Psoas muscle (tissue), 7 donors: ENCODE measurements at regions not wholly inside any gene's neighbourhood (a gene's known extent, or its start where the extent isn't known, plus 50 kb on each side); places are given as distances from the start of the nearest gene placed in this dataset.
A peak's percentile ranks its signal among the peaks of the same experiment; 100 is the strongest.
"Not testable (repeated sequence)": the region's sequence is repeated elsewhere in the genome, so short reads cannot be mapped to it uniquely, and the experiment has no call there.

Experiments used
- ATAC-seq, 4 donors: fragments of 200-7000 bp; cut with Tn5 transposase; one replicate each; pipeline ENCODE4 v1.9.1; 2020; ENCODE audit warnings: moderate library complexity in 3 of 4, mild to moderate bottlenecking in 2 of 4
- DNase-seq, 2 donors: peaks; one replicate each; pipeline ENCODE4 v3.0.0-alpha.2; 2020
- H3K27ac ChIP-seq: fragments of 200-600 bp; one replicate; pipeline ENCODE4 v1.8.0; 2022
- H3K27me3 ChIP-seq, 3 donors: fragments of 200-600 bp in 1 of 3; one replicate each; pipeline versions ENCODE4 v1.6.1 to v1.8.0; 2013 to 2022; ENCODE audit warnings: low read length in 2 of 3, mild to moderate bottlenecking in 2 of 3, moderate library complexity in 1 of 3; ENCODE audit not compliant: insufficient read depth in 3 of 3
- H3K36me3 ChIP-seq, 2 donors: fragments of 200-600 bp in 1 of 2; one replicate each; pipeline versions ENCODE4 v1.6.1 to v1.8.0; 2013 to 2022; ENCODE audit warnings: low read depth in 1 of 2, mild to moderate bottlenecking in 1 of 2, moderate library complexity in 1 of 2; ENCODE audit not compliant: insufficient read depth in 1 of 2
- H3K4me1 ChIP-seq: fragments of 200-600 bp; one replicate; pipeline ENCODE4 v1.8.0; 2022
- H3K4me3 ChIP-seq: fragments of 200-600 bp; one replicate; pipeline ENCODE4 v1.8.0; 2022; ENCODE audit warnings: mild to moderate bottlenecking
- H3K9me3 ChIP-seq: fragments of 200-600 bp; one replicate; pipeline ENCODE4 v1.8.0; 2022
- WGBS, 3 donors: extraction: QIAGEN DNeasy Blood & Tissue Kit; methylation state at CpG; one replicate each; pipeline versions ENCODE4 v1.1.6 to v1.1.7; 2013; 5-methylcytosine and 5-hydroxymethylcytosine counted together
- intact Hi-C, 2 donors: fragments of 100-400 bp; cut with DNase I; formaldehyde crosslinking; loops; one replicate each; pipeline versions ENCODE4 v1.11.0 to v1.14.2; 2022
- TF ChIP-seq, protein P1 (sequence below): fragments of 200-600 bp; IDR thresholded peaks from one replicate; pipeline ENCODE4 v1.8.0; 2022; ENCODE audit warnings: antibody characterized with exemption
- donor health status: healthy with polysubstance abuse.
- donor health status: DM: no; HTN: no; CAD: no; lungs with moderate emphysema.
- donor health status: Bipolar disorder and iron deficiency.
- donor health status: healthy.
- donor health status: DM: yes; HTN: yes; CAD: no.
- donor health status: DM: no; HTN: no; CAD: no.
- donor health status: DM: yes; HTN: yes; CAD: no.

DNA sequence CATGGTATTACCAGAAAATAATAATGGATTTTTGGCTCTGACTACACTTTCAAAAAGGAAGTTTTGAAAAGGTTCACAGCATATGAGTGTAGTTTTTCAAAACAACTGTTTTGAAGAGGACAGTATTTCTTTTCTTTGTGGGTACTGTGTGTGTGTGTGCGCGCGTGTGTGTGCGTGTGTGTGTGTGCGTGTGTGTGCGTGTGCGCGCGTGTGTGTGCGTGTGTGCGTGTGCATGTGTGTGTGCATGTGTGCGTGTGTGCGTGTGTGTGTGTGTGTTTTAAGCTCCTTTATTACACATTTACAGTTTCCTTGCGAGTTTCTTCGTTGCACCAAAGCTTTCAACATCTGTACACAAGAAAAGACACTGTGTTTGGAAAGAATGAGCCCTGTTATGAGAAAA lies 755.4 kb downstream of the SH3BGRL start:
- TF ChIP-seq, protein P1, sequence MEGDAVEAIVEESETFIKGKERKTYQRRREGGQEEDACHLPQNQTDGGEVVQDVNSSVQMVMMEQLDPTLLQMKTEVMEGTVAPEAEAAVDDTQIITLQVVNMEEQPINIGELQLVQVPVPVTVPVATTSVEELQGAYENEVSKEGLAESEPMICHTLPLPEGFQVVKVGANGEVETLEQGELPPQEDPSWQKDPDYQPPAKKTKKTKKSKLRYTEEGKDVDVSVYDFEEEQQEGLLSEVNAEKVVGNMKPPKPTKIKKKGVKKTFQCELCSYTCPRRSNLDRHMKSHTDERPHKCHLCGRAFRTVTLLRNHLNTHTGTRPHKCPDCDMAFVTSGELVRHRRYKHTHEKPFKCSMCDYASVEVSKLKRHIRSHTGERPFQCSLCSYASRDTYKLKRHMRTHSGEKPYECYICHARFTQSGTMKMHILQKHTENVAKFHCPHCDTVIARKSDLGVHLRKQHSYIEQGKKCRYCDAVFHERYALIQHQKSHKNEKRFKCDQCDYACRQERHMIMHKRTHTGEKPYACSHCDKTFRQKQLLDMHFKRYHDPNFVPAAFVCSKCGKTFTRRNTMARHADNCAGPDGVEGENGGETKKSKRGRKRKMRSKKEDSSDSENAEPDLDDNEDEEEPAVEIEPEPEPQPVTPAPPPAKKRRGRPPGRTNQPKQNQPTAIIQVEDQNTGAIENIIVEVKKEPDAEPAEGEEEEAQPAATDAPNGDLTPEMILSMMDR = no peak
- no peaks in the 10 kb centered on the region for H3K27me3 ChIP-seq
- intact Hi-C loops = no loop called here
- no peak overlapping the region for H3K4me3 ChIP-seq
- no peaks in the 10 kb centered on the region for H3K36me3 ChIP-seq
- ATAC-seq = no peak
- H3K27ac ChIP-seq = no peak overlapping the region
- no peak for DNase-seq
- no peaks in the 10 kb centered on the region for H3K4me1 ChIP-seq
- 72 to 86% (median 82%) methylated on average over 15 of the region's 15 CpGs for WGBS, 3 donors
- H3K9me3 ChIP-seq = no peaks in the 10 kb centered on the region

DNA sequence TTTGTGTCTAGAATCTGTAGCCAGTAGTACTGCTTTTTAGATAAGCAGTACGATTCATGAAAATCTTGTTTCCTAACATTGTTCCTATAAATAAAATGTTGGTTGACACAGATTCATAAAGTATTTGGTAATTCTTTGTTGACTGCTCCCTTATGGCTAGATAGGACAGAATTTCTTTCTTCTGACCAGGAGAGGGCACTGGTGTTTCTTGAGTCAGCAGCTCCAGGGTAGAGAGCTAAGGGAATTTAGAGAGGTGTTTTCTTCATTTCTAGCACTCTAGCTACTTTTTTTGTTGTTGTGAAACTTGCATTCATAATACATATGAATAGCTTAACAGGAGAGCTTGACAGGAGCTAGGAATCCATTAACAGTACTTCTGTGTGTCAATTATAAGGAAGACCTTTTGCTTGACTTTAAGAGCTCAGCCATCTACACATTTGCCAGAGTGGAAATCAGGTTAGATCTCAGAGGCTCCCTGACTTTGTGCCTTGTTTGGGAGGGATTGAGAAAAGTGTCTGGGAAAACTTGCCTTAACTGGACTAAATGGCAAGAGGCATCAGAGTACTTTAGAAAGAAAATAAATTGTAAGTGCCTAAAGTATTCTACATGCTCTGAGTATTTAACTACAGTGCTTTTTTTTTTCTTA lies 756.1 kb downstream of the SH3BGRL start:
- intact Hi-C loops = no loop called here
- H3K9me3 ChIP-seq = no peaks in the 10 kb centered on the region
- no peaks in the 10 kb centered on the region for H3K27me3 ChIP-seq
- TF ChIP-seq, protein P1 = peak; percentile 23
- H3K36me3 ChIP-seq = no peaks in the 10 kb centered on the region
- DNase-seq (no peak), ATAC-seq (no peak)
- WGBS, 3 donors = 7 to 19% (median 10%) methylated on average over 1 of the region's 1 CpG
- H3K27ac ChIP-seq = no peak overlapping the region
- H3K4me1 ChIP-seq = no peaks in the 10 kb centered on the region
- no peak overlapping the region for H3K4me3 ChIP-seq

DNA sequence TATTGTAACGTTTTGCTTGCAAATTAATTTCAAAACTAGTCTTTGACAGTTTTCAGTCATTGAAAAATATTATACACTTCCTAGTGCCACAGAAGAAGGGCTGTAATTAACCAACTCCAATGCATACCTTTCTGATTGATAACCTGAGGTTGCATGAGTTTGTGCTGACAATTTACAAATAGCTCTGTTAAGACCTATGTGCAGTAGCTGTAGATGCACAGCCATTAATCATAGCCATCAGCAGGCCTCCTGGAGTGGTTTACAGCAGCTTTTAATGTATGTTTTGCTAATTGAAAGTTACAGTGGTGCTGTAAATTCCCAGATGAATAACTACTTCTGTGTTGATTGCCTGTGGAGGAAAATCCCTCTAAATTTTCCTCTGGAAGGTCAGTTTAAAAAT lies 758.1 kb downstream of the SH3BGRL start:
- DNase-seq = no peak
- H3K36me3 ChIP-seq = no peaks in the 10 kb centered on the region
- H3K4me1 ChIP-seq = no peaks in the 10 kb centered on the region
- H3K9me3 ChIP-seq = no peaks in the 10 kb centered on the region
- no peak overlapping the region for H3K27ac ChIP-seq
- H3K4me3 ChIP-seq = no peak overlapping the region
- 29 to 41% (median 32%) methylated on average over 1 of the region's 1 CpG for WGBS, 3 donors
- peaks cover 0 to 4% (median 0%) of the 10 kb centered on the region in 3 donors for H3K27me3 ChIP-seq
- TF ChIP-seq, protein P1 = no peak
- intact Hi-C loops = no loop called here
- ATAC-seq = no peak

DNA sequence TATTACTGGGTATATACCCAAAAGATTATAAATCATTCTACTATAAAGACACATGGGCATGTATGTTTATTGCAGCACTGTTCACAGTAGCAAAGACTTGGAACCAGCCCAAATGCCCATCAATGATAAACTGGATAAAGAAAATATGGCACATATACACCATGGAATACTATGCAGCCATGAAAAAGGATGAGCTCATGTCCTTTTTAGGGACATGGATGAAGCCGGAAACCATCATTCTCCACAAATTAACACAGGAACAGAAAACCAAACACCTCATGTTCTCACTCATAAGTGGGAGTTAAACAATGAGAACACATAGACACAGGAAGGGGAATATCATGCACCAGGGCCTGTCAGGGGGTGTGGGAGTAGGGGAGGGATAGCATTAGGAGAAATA lies 772.5 kb downstream of the SH3BGRL start:
- H3K27ac ChIP-seq, H3K27me3 ChIP-seq, H3K9me3 ChIP-seq, H3K36me3 ChIP-seq, ATAC-seq, DNase-seq, H3K4me1 ChIP-seq, intact Hi-C loops, H3K4me3 ChIP-seq: not testable (repeated sequence)
- 88 to 97% (median 89%) methylated on average over 1 of the region's 1 CpG for WGBS, 3 donors

- TF ChIP-seq, protein P1 = no peak
- intact Hi-C loops = no loop called here
- ATAC-seq = no peak
- no peak overlapping the region for H3K4me3 ChIP-seq
- H3K9me3 ChIP-seq = no peaks in the 10 kb centered on the region
- peaks cover 0 to 4% (median 0%) of the 10 kb centered on the region in 3 donors for H3K27me3 ChIP-seq
- H3K36me3 ChIP-seq = no peaks in the 10 kb centered on the region
- H3K4me1 ChIP-seq = no peaks in the 10 kb centered on the region
- 51 to 57% (median 57%) methylated on average over 5 of the region's 5 CpGs for WGBS, 3 donors
- H3K27ac ChIP-seq = no peak overlapping the region
- no peak for DNase-seq
Measured at GRCh38 chrX:81979806-81980515, 778.1 kb downstream of the SH3BGRL start.

DNA sequence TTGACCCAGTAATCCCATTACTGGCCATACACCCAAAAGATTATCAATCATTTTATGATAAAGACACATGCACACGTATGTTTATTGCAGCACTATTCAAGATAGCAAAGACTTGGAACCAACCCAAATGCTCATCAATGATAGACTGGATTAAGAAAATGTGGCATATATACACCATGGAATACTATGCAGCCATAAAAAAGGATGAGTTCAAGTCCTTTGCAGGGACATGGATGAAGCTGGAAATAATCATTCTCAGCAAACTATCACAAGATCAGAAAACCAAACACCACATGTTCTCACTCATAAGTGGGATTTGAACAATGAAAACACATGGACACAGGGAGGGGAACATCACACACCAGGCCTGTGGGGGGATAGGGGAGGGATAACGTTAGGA lies 785.3 kb downstream of the SH3BGRL start:
- 68 to 75% (median 73%) methylated on average over 2 of the region's 2 CpGs for WGBS, 3 donors
- H3K4me1 ChIP-seq, H3K27ac ChIP-seq, ATAC-seq, H3K9me3 ChIP-seq, H3K4me3 ChIP-seq, intact Hi-C loops, DNase-seq, H3K27me3 ChIP-seq, H3K36me3 ChIP-seq: not testable (repeated sequence)
